ENCODE measurements at regions not wholly inside any gene's neighbourhood (a gene's known extent, or its start where the extent isn't known, plus 50 kb on each side); places are given as distances from the start of the nearest gene placed in this dataset.

GRCh38 chr2:5549771-5550170 is 142.4 kb upstream of the SOX11 start:
- Histone ChIP-seq H3K27me3 (ENCODE audit: low read depth) (no peaks in the 10 kb centered on the region), H3K36me3 (replicated peaks) (no peaks in the 10 kb centered on the region), H3K4me1 (no peaks in the 10 kb centered on the region), H3K9me3 (no peaks in the 10 kb centered on the region), H3K4me3 (no peak overlapping the region)
- no peak for DNase-seq (ENCODE audit: low spot score in 2 of 2)
- in situ Hi-C loops (cut with MboI; ENCODE audit: low sequenced_read_pairs), result no loop called here

- no peaks in the 10 kb centered on the region for H3K36me3 ChIP-seq (replicated peaks)
- no peaks in the 10 kb centered on the region for H3K9me3 ChIP-seq
- in situ Hi-C loops (cut with MboI; ENCODE audit: low sequenced_read_pairs), result no loop called here
- no peak overlapping the region for H3K4me3 ChIP-seq
- DNase-seq (ENCODE audit: low spot score in 2 of 2), result no peak
- H3K4me1 ChIP-seq, result no peaks in the 10 kb centered on the region
- no peaks in the 10 kb centered on the region for H3K27me3 ChIP-seq (ENCODE audit: low read depth)
Measured at GRCh38 chr2:5555636-5556035, 136.5 kb upstream of the SOX11 start.

- Histone ChIP-seq H3K27me3 (ENCODE audit: low read depth) (no peaks in the 10 kb centered on the region), H3K36me3 (replicated peaks) (no peaks in the 10 kb centered on the region), H3K9me3 (no peaks in the 10 kb centered on the region), H3K4me1 (no peaks in the 10 kb centered on the region), H3K4me3 (no peak overlapping the region)
- in situ Hi-C loops (cut with MboI; ENCODE audit: low sequenced_read_pairs), result no loop called here
- DNase-seq (ENCODE audit: low spot score in 2 of 2), result no peak
Measured at GRCh38 chr2:5561006-5561405, 131.2 kb upstream of the SOX11 start.

GRCh38 chr2:5562426-5562825 is 129.8 kb upstream of the SOX11 start:
- in situ Hi-C loops (cut with MboI; ENCODE audit: low sequenced_read_pairs), result no loop called here
- no peak overlapping the region for H3K4me3 ChIP-seq
- no peaks in the 10 kb centered on the region for H3K9me3 ChIP-seq
- DNase-seq (ENCODE audit: low spot score in 2 of 2), result no peak
- H3K4me1 ChIP-seq, result no peaks in the 10 kb centered on the region
- H3K27me3 ChIP-seq (ENCODE audit: low read depth), result no peaks in the 10 kb centered on the region
- no peaks in the 10 kb centered on the region for H3K36me3 ChIP-seq (replicated peaks)

GRCh38 chr2:5562865-5563264 is 129.3 kb upstream of the SOX11 start:
- in situ Hi-C loops (cut with MboI; ENCODE audit: low sequenced_read_pairs), result no loop called here
- DNase-seq (ENCODE audit: low spot score in 2 of 2), result no peak
- Histone ChIP-seq H3K27me3 (ENCODE audit: low read depth) (no peaks in the 10 kb centered on the region), H3K4me3 (no peak overlapping the region), H3K4me1 (no peaks in the 10 kb centered on the region), H3K36me3 (replicated peaks) (no peaks in the 10 kb centered on the region), H3K9me3 (no peaks in the 10 kb centered on the region)

- Histone ChIP-seq H3K4me1 (no peaks in the 10 kb centered on the region), H3K4me3 (no peak overlapping the region), H3K36me3 (replicated peaks) (no peaks in the 10 kb centered on the region), H3K27me3 (ENCODE audit: low read depth) (no peaks in the 10 kb centered on the region), H3K9me3 (no peaks in the 10 kb centered on the region)
- in situ Hi-C loops (cut with MboI; ENCODE audit: low sequenced_read_pairs), result no loop called here
- no peak for DNase-seq (ENCODE audit: low spot score in 2 of 2)
Measured at GRCh38 chr2:5563411-5563810, 128.8 kb upstream of the SOX11 start.

- H3K9me3 ChIP-seq, result no peaks in the 10 kb centered on the region; the same call in 1 of the 2 replicates
- in situ Hi-C loops (cut with MboI; ENCODE audit: low sequenced_read_pairs), result no loop called here
- no peaks in the 10 kb centered on the region for H3K27me3 ChIP-seq (ENCODE audit: low read depth)
- H3K4me3 ChIP-seq, result no peak overlapping the region
- H3K36me3 ChIP-seq (replicated peaks), result no peaks in the 10 kb centered on the region
- DNase-seq (ENCODE audit: low spot score in 2 of 2), result no peak
- H3K4me1 ChIP-seq, result no peaks in the 10 kb centered on the region
Measured at GRCh38 chr2:5569256-5569655, 122.9 kb upstream of the SOX11 start.

GRCh38 chr2:5576015-5576414 is 116.2 kb upstream of the SOX11 start:
- Histone ChIP-seq H3K27me3 (ENCODE audit: low read depth) (no peaks in the 10 kb centered on the region), H3K9me3 (no peaks in the 10 kb centered on the region; the same call in 1 of the 2 replicates), H3K4me3 (no peak overlapping the region), H3K36me3 (replicated peaks) (no peaks in the 10 kb centered on the region), H3K4me1 (no peaks in the 10 kb centered on the region)
- in situ Hi-C loops (cut with MboI; ENCODE audit: low sequenced_read_pairs), result no loop called here
- DNase-seq (ENCODE audit: low spot score in 2 of 2), result no peak

- H3K27me3 ChIP-seq (ENCODE audit: low read depth), result no peaks in the 10 kb centered on the region
- H3K4me3 ChIP-seq, result no peak overlapping the region
- peaks cover 2% of the 10 kb centered on the region; the same call in 1 of the 2 replicates for H3K9me3 ChIP-seq
- no peaks in the 10 kb centered on the region for H3K36me3 ChIP-seq (replicated peaks)
- no peaks in the 10 kb centered on the region for H3K4me1 ChIP-seq
- in situ Hi-C loops (cut with MboI; ENCODE audit: low sequenced_read_pairs), result no loop called here
- no peak for DNase-seq (ENCODE audit: low spot score in 2 of 2)
Measured at GRCh38 chr2:5587766-5588165, 104.4 kb upstream of the SOX11 start.

- Histone ChIP-seq H3K9me3 (peaks cover 2% of the 10 kb centered on the region; the same call in 1 of the 2 replicates), H3K27me3 (ENCODE audit: low read depth) (no peaks in the 10 kb centered on the region), H3K36me3 (replicated peaks) (no peaks in the 10 kb centered on the region), H3K4me3 (no peak overlapping the region), H3K4me1 (no peaks in the 10 kb centered on the region)
- in situ Hi-C loops (cut with MboI; ENCODE audit: low sequenced_read_pairs), result no loop called here
- no peak for DNase-seq (ENCODE audit: low spot score in 2 of 2)
Measured at GRCh38 chr2:5588601-5589000, 103.6 kb upstream of the SOX11 start.

GRCh38 chr2:5589183-5589582 is 103.0 kb upstream of the SOX11 start:
- Histone ChIP-seq H3K9me3 (peaks cover 2% of the 10 kb centered on the region; the same call in 1 of the 2 replicates), H3K4me1 (no peaks in the 10 kb centered on the region), H3K27me3 (ENCODE audit: low read depth) (no peaks in the 10 kb centered on the region), H3K36me3 (replicated peaks) (no peaks in the 10 kb centered on the region), H3K4me3 (no peak overlapping the region)
- no peak for DNase-seq (ENCODE audit: low spot score in 2 of 2)
- in situ Hi-C loops (cut with MboI; ENCODE audit: low sequenced_read_pairs), result no loop called here

- in situ Hi-C loops (cut with MboI; ENCODE audit: low sequenced_read_pairs), result no loop called here
Measured at GRCh38 chr2:5590886-5591285, 101.3 kb upstream of the SOX11 start.

GRCh38 chr2:5592916-5593315 is 99.3 kb upstream of the SOX11 start:
- no peak overlapping the region for H3K4me3 ChIP-seq
- H3K9me3 ChIP-seq, result peaks cover 2% of the 10 kb centered on the region; the same call in 1 of the 2 replicates
- no peaks in the 10 kb centered on the region for H3K4me1 ChIP-seq
- H3K27me3 ChIP-seq (ENCODE audit: low read depth), result no peaks in the 10 kb centered on the region
- no peak for DNase-seq (ENCODE audit: low spot score in 2 of 2)
- in situ Hi-C loops (cut with MboI; ENCODE audit: low sequenced_read_pairs), result no loop called here
- no peaks in the 10 kb centered on the region for H3K36me3 ChIP-seq (replicated peaks)

More at GRCh38 chr2:5590886-5591285, 101.3 kb upstream of the SOX11 start:
- no peak overlapping the region for H3K4me3 ChIP-seq
- H3K9me3 ChIP-seq, result peaks cover 2% of the 10 kb centered on the region; the same call in 1 of the 2 replicates
- H3K27me3 ChIP-seq (ENCODE audit: low read depth), result no peaks in the 10 kb centered on the region
- H3K36me3 ChIP-seq (replicated peaks), result no peaks in the 10 kb centered on the region
- DNase-seq (ENCODE audit: low spot score in 2 of 2), result no peak
- H3K4me1 ChIP-seq, result no peaks in the 10 kb centered on the region

GRCh38 chr2:5594249-5594695 is 97.9 kb upstream of the SOX11 start:
- no peak for DNase-seq (ENCODE audit: low spot score in 2 of 2)
- Histone ChIP-seq H3K9me3 (peaks cover 2% of the 10 kb centered on the region; the same call in 1 of the 2 replicates), H3K4me3 (no peak overlapping the region), H3K36me3 (replicated peaks) (no peaks in the 10 kb centered on the region), H3K27me3 (ENCODE audit: low read depth) (no peaks in the 10 kb centered on the region), H3K4me1 (no peaks in the 10 kb centered on the region)
- in situ Hi-C loops (cut with MboI; ENCODE audit: low sequenced_read_pairs), result no loop called here

- Histone ChIP-seq H3K4me3 (no peak overlapping the region), H3K27me3 (ENCODE audit: low read depth) (no peaks in the 10 kb centered on the region), H3K9me3 (peaks cover 2% of the 10 kb centered on the region; the same call in 1 of the 2 replicates), H3K4me1 (no peaks in the 10 kb centered on the region), H3K36me3 (replicated peaks) (no peaks in the 10 kb centered on the region)
- in situ Hi-C loops (cut with MboI; ENCODE audit: low sequenced_read_pairs), result no loop called here
- no peak for DNase-seq (ENCODE audit: low spot score in 2 of 2)
Measured at GRCh38 chr2:5596868-5597267, 95.3 kb upstream of the SOX11 start.
